ENCODE measurements at regions not wholly inside any gene's neighbourhood (a gene's known extent, or its start where the extent isn't known, plus 50 kb on each side); places are given as distances from the start of the nearest gene placed in this dataset.

DNA sequence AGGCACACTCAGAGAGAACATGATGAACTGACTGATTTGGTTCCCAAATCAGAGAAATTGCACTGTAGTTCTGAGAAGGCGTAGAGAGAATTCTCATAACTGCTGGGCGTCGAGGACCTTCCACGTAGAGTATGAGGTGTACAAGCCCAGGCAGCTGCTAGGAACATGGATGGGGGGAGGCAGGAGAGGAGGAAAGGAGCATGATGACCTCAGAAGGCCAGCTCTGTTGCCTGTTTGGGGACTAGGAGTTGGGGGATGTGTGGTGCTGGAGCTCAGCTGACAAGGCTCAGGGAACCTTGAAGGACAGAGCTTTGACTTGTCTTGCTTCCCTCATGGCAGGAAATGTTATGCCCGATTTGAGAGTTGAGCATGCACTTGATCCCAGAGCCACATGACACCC lies 485.4 kb downstream of the IRX1 start:
- no peak overlapping the region for H3K4me3 ChIP-seq (ENCODE audit: severe bottlenecking)
- H3K27me3 ChIP-seq (ENCODE audit: insufficient read depth, poor library complexity, severe bottlenecking), result no peaks in the 10 kb centered on the region
- H3K36me3 ChIP-seq (ENCODE audit: low read depth), result no peaks in the 10 kb centered on the region
- DNase-seq (ENCODE audit: low spot score) (no peak), ATAC-seq (ENCODE audit: low read depth) (no peak)
- no peaks in the 10 kb centered on the region for H3K9me3 ChIP-seq (ENCODE audit: severe bottlenecking)
- H3K27ac ChIP-seq (ENCODE audit: poor library complexity, severe bottlenecking), result no peak overlapping the region
- TF ChIP-seq CTCF (IDR thresholded peaks at IDR 0.05; ENCODE audit: poor library complexity, severe bottlenecking), result no peak
- peaks cover 28% of the 10 kb centered on the region for H3K4me1 ChIP-seq (ENCODE audit: insufficient read depth, poor library complexity, severe bottlenecking)

DNA sequence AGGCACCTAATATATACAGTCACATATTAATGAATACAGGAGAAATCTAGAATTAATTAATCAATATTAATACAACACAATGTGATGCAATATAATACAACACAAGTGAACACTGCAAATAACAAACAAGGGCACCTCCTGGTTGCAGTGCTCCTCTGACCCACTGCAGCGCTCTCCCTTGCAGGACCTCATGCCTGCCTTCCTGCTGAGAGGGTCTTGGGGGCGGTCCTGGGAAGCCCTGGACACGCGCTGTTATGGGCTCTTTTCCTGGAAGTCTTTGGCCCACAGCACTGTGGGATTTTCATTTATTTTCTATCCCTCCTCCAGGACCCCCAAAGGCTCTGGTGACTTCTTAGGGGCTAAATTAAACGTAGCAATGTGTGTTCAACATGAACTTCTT lies 485.8 kb downstream of the IRX1 start:
- no peak for ATAC-seq (ENCODE audit: low read depth)
- Histone ChIP-seq H3K4me1 (ENCODE audit: insufficient read depth, poor library complexity, severe bottlenecking) (peaks cover 28% of the 10 kb centered on the region), H3K9me3 (ENCODE audit: severe bottlenecking) (no peaks in the 10 kb centered on the region), H3K27me3 (ENCODE audit: insufficient read depth, poor library complexity, severe bottlenecking) (no peaks in the 10 kb centered on the region), H3K4me3 (ENCODE audit: severe bottlenecking) (no peak overlapping the region), H3K36me3 (ENCODE audit: low read depth) (no peaks in the 10 kb centered on the region), H3K27ac (ENCODE audit: poor library complexity, severe bottlenecking) (no peak overlapping the region)
- TF ChIP-seq CTCF (IDR thresholded peaks at IDR 0.05; ENCODE audit: poor library complexity, severe bottlenecking), result no peak
- no peak for DNase-seq (ENCODE audit: low spot score)

- H3K4me3 ChIP-seq (ENCODE audit: severe bottlenecking), result no peak overlapping the region
- H3K27me3 ChIP-seq (ENCODE audit: insufficient read depth, poor library complexity, severe bottlenecking), result no peaks in the 10 kb centered on the region
- ATAC-seq (ENCODE audit: low read depth) (peak; percentile 82), DNase-seq (ENCODE audit: low spot score) (no peak)
- H3K9me3 ChIP-seq (ENCODE audit: severe bottlenecking), result no peaks in the 10 kb centered on the region
- no peak for TF ChIP-seq CTCF (IDR thresholded peaks at IDR 0.05; ENCODE audit: poor library complexity, severe bottlenecking)
- H3K4me1 ChIP-seq (ENCODE audit: insufficient read depth, poor library complexity, severe bottlenecking), result peaks cover 28% of the 10 kb centered on the region
- H3K36me3 ChIP-seq (ENCODE audit: low read depth), result no peaks in the 10 kb centered on the region
- peak overlapping the region; percentile 97 for H3K27ac ChIP-seq (ENCODE audit: poor library complexity, severe bottlenecking)
Observed at GRCh38 chr5:4082966-4083564, 487.4 kb downstream of the IRX1 start.

DNA sequence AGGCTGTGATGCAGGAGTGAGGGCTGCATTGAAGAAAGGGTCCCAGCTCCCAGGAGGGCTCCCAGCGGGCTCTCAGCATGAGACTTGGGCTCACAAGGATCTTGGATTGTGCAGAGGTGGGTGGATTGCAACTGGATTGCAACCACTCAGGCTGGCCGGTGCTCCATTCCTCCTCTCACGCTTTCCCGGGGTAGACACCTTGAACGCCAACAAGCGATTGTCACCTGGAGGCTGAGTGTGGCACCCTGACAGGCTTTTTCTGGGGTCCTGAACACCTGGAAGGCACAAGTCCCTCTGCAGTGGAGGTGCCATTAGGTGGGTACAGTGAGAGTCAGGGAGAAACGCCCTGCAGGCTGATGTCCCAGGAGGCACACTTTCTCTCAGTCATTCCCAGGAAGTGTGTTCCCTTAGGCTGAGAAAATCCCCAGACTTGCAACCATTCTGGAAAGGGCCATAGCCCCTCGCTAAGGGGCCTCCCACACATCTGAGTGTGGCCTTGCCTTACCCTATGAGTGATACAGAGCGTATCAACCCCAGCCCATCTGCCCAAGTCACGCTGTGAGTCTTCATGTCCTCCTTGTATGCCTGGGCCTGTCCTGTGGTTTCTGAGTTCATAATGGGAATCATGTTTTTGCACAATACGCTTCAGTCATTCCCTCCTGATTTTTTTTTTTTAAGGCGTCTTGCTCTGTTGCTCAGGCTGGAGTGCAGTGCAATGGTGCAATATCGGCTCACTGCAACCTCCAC lies 488.1 kb downstream of the IRX1 start:
- Histone ChIP-seq H3K9me3 (ENCODE audit: severe bottlenecking) (no peaks in the 10 kb centered on the region), H3K27me3 (ENCODE audit: insufficient read depth, poor library complexity, severe bottlenecking) (no peaks in the 10 kb centered on the region), H3K4me1 (ENCODE audit: insufficient read depth, poor library complexity, severe bottlenecking) (peaks cover 28% of the 10 kb centered on the region), H3K27ac (ENCODE audit: poor library complexity, severe bottlenecking) (peak overlapping the region; percentile 97), H3K36me3 (ENCODE audit: low read depth) (no peaks in the 10 kb centered on the region), H3K4me3 (ENCODE audit: severe bottlenecking) (no peak overlapping the region)
- ATAC-seq (ENCODE audit: low read depth) (peak; percentile 85), DNase-seq (ENCODE audit: low spot score) (peak; percentile 93)
- no peak for TF ChIP-seq CTCF (IDR thresholded peaks at IDR 0.05; ENCODE audit: poor library complexity, severe bottlenecking)

DNA sequence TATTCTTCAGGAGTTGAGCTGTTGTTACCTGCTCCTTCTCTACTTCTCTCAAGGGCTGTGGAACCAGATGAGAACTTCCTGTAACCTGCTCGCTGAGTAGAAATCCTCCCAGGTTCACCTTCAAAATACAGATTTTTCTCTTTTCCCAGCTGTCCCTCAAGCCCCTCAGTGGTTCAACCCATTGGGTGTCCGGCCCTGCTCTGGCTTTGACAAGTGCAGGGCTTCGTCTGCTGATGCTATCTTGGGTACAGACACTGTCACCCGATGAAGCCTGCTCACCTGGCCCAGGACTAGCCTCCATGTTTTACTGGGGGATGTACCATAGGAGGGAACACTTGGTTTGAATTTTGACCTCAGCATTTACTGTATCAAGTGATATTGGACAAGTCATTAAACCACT lies 490.4 kb downstream of the IRX1 start:
- Histone ChIP-seq H3K9me3 (ENCODE audit: severe bottlenecking) (no peaks in the 10 kb centered on the region), H3K4me3 (ENCODE audit: severe bottlenecking) (no peak overlapping the region), H3K36me3 (ENCODE audit: low read depth) (no peaks in the 10 kb centered on the region), H3K4me1 (ENCODE audit: insufficient read depth, poor library complexity, severe bottlenecking) (peaks cover 22% of the 10 kb centered on the region), H3K27ac (ENCODE audit: poor library complexity, severe bottlenecking) (no peak overlapping the region), H3K27me3 (ENCODE audit: insufficient read depth, poor library complexity, severe bottlenecking) (no peaks in the 10 kb centered on the region)
- no peak for TF ChIP-seq CTCF (IDR thresholded peaks at IDR 0.05; ENCODE audit: poor library complexity, severe bottlenecking)
- ATAC-seq (ENCODE audit: low read depth), result no peak
- no peak for DNase-seq (ENCODE audit: low spot score)
